Glutamatergic neuron (in vitro differentiated cells): ENCODE measurements at regions not wholly inside any gene's neighbourhood (a gene's known extent, or its start where the extent isn't known, plus 50 kb on each side); places are given as distances from the start of the nearest gene placed in this dataset.

Experiments
- DNase-seq: peaks from one replicate; pipeline ENCODE4 v3.0.0; 2022
- H3K27ac Mint-ChIP-seq: one replicate; pipeline ENCODE4 v1.8.0; 2020; ENCODE audit warnings: mild to moderate bottlenecking, mixed read lengths, inconsistent platforms; ENCODE audit not compliant: unreplicated experiment
- H3K27me3 Mint-ChIP-seq: one replicate; pipeline ENCODE4 v1.8.0; 2020; ENCODE audit warnings: mild to moderate bottlenecking, moderate library complexity, mixed read lengths, inconsistent platforms; ENCODE audit not compliant: unreplicated experiment
- H3K36me3 Mint-ChIP-seq: one replicate; pipeline ENCODE4 v1.8.0; 2020; ENCODE audit warnings: mild to moderate bottlenecking, mixed read lengths, inconsistent platforms; ENCODE audit not compliant: unreplicated experiment
- H3K4me1 Mint-ChIP-seq: one replicate; pipeline ENCODE4 v1.8.0; 2020; ENCODE audit warnings: mild to moderate bottlenecking, low read depth, mixed read lengths, inconsistent platforms; ENCODE audit not compliant: unreplicated experiment
- H3K4me3 Mint-ChIP-seq: one replicate; pipeline ENCODE4 v1.8.0; 2020; ENCODE audit warnings: mild to moderate bottlenecking, mixed read lengths, inconsistent platforms; ENCODE audit not compliant: unreplicated experiment
- H3K9me3 Mint-ChIP-seq: one replicate; pipeline ENCODE4 v1.8.0; 2020; ENCODE audit warnings: mild to moderate bottlenecking, moderate library complexity, mixed read lengths, inconsistent platforms; ENCODE audit not compliant: unreplicated experiment
- CTCF ChIP-seq: fragments of 200-600 bp; sonication (generic); IDR thresholded peaks from one replicate; pipeline ENCODE4 v1.5.0; 2021; ENCODE audit not compliant: partially characterized antibody, unreplicated experiment

- Mint-ChIP-seq H3K27ac (no peak overlapping the region), H3K9me3 (peaks cover 3% of the 10 kb centered on the region), H3K4me1 (no peaks in the 10 kb centered on the region), H3K27me3 (no peaks in the 10 kb centered on the region), H3K4me3 (no peak overlapping the region), H3K36me3 (peaks cover 11% of the 10 kb centered on the region)
- DNase-seq = no peak
- TF ChIP-seq CTCF = no peak
Observed at GRCh38 chr5:99258819-99259218, 330.0 kb upstream of the CHD1 start.

DNA sequence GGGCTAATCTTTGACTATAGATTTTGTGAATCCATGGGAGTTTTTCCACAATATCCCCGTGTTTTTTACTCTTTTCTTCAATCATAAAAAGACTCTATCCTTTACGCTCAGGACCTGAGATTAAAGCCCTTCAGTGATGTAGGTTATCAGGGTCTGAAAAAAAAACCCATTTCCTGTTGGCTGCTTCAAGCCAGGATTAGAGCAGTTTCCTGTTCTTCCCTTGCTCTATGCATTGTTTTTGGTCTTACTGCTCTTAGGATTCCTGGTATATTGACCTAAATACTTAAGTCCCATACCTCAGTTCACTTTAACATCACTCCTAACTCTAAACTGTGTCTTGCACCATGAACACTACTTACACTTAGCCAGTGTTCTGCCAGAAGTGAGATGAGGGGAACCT is 319.3 kb upstream of the CHD1 start:
- Mint-ChIP-seq H3K4me3 (no peak overlapping the region), H3K27ac (no peak overlapping the region)
- TF ChIP-seq CTCF = no peak

DNA sequence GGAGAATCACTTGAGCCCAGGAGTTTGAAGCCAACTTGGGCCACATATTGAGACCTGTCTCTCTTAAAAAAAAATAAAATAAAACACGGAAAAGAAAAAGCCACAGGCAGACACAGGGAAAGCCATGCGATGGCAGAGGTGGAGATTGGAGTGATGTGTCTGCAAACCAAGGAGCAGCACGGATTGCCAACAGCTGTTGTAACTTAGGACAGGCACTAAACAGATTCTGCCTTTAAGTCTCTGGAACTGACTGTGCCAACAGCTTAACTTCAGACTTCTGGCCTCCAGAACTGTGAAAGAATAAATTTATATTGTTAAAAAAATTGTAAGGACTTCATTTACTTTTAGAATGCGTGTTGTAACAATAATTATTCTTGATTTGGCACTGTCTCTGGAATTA is 318.5 kb upstream of the CHD1 start:
- H3K4me3 Mint-ChIP-seq = no peak overlapping the region
- no peak for TF ChIP-seq CTCF
- H3K27ac Mint-ChIP-seq = no peak overlapping the region
- H3K27me3 Mint-ChIP-seq = no peaks in the 10 kb centered on the region
- H3K9me3 Mint-ChIP-seq = no peaks in the 10 kb centered on the region
- no peaks in the 10 kb centered on the region for H3K4me1 Mint-ChIP-seq
- DNase-seq = no peak
- H3K36me3 Mint-ChIP-seq = no peaks in the 10 kb centered on the region

More for the DNA sequence above, 319.3 kb upstream of the CHD1 start:
- no peaks in the 10 kb centered on the region for H3K36me3 Mint-ChIP-seq
- H3K9me3 Mint-ChIP-seq = no peaks in the 10 kb centered on the region
- H3K27me3 Mint-ChIP-seq = no peaks in the 10 kb centered on the region
- H3K4me1 Mint-ChIP-seq = no peaks in the 10 kb centered on the region
- DNase-seq = no peak

DNA sequence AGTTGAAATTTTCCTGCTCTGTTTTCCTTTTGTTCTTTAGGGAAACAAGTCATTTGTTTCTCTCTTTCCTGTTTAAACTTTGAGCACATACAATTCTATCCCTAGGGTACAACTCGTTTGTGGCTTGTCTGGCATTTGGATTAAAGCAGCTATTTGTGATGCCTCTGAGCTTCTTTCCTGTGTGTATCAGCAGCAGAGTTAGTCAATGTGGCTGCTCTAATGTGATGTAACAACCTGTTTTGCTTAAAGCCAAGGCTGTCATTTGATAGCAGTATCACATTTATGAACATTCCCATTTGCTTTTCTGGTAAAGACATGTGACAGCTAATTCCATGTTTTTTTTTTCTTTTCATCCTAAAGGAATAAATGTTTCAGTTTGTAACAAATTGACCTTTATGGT is 314.3 kb upstream of the CHD1 start:
- H3K4me1 Mint-ChIP-seq = no peaks in the 10 kb centered on the region
- H3K9me3 Mint-ChIP-seq = no peaks in the 10 kb centered on the region

DNA sequence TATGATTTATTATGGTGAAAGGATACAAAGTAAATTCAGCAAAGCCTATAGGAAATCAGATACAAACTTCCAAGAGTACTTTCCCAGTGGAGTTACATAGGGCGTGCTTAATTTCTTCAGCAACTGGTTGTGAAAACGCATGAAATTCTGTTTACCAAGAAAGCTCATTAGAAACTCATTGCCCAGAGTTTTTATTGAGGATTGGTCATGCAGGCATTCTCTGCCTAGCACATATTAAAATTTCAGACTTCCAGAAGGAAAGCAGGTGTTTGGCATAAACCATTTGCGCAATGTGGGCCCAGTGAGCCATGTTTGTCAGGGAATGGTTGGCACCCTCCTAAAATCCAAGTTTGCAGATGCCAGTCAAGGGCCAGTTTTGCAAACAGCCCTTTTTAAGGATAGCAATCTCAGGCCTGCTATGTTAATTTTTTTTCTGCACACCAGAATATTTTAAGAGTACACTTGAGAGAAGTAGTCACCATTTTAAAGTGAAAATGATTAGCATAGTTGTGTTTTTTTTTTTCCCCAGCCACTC is 311.1 kb upstream of the CHD1 start:
- H3K9me3 Mint-ChIP-seq = no peaks in the 10 kb centered on the region
- no peak for TF ChIP-seq CTCF
- no peaks in the 10 kb centered on the region for H3K4me1 Mint-ChIP-seq
- H3K27ac Mint-ChIP-seq = no peak overlapping the region
- H3K36me3 Mint-ChIP-seq = no peaks in the 10 kb centered on the region
- DNase-seq = no peak
- no peak overlapping the region for H3K4me3 Mint-ChIP-seq
- no peaks in the 10 kb centered on the region for H3K27me3 Mint-ChIP-seq

More for the DNA sequence above, 314.3 kb upstream of the CHD1 start:
- Mint-ChIP-seq H3K36me3 (no peaks in the 10 kb centered on the region), H3K27me3 (no peaks in the 10 kb centered on the region), H3K27ac (no peak overlapping the region), H3K4me3 (no peak overlapping the region)
- no peak for DNase-seq
- TF ChIP-seq CTCF = no peak
